Bone marrow (tissue), 2 donors: ENCODE measurements at regions not wholly inside any gene's neighbourhood (a gene's known extent, or its start where the extent isn't known, plus 50 kb on each side); places are given as distances from the start of the nearest gene placed in this dataset.

Source experiments
- DNase-seq, 2 donors: peaks; one replicate each; lab custom pipeline; 2025; lab: John Stamatoyannopoulos, UW

- no peak for DNase-seq
Observed at GRCh38 chr11:129324533-129325175, 51.0 kb upstream of the BARX2 start.

GRCh38 chr11:129323896-129324502, 51.6 kb upstream of the BARX2 start:
- no peak for DNase-seq

- DNase-seq = no peak
Observed at GRCh38 chr11:129322941-129323340, 52.7 kb upstream of the BARX2 start.

GRCh38 chr11:129321076-129321475, 54.6 kb upstream of the BARX2 start:
- DNase-seq = no peak

GRCh38 chr11:129320494-129320893, 55.2 kb upstream of the BARX2 start:
- DNase-seq = no peak

- DNase-seq = no peak
Observed at GRCh38 chr11:129319751-129320150, 55.9 kb upstream of the BARX2 start.

- DNase-seq = no peak
Observed at GRCh38 chr11:129319201-129319600, 56.4 kb upstream of the BARX2 start.

- DNase-seq = no peak
Observed at GRCh38 chr11:129317571-129317970, 58.1 kb upstream of the BARX2 start.

- DNase-seq = no peak
Observed at GRCh38 chr11:129316781-129317180, 58.9 kb upstream of the BARX2 start.

- DNase-seq = no peak
Observed at GRCh38 chr11:129315781-129316579, 59.7 kb upstream of the BARX2 start.

- no peak for DNase-seq
Observed at GRCh38 chr11:129314371-129314770, 61.3 kb upstream of the BARX2 start.

- no peak for DNase-seq
Observed at GRCh38 chr11:129313541-129314297, 61.9 kb upstream of the BARX2 start.

- DNase-seq = no peak
Observed at GRCh38 chr11:129312730-129313503, 62.7 kb upstream of the BARX2 start.

GRCh38 chr11:129308241-129308865, 67.3 kb upstream of the BARX2 start:
- DNase-seq = no peak

- no peak for DNase-seq
Observed at GRCh38 chr11:129307162-129307561, 68.5 kb upstream of the BARX2 start.

- no peak for DNase-seq
Observed at GRCh38 chr11:129302386-129303101, 73.1 kb upstream of the BARX2 start.

- DNase-seq = no peak
Observed at GRCh38 chr11:129300099-129300498, 75.5 kb upstream of the BARX2 start.

GRCh38 chr11:129298988-129299387, 76.7 kb upstream of the BARX2 start:
- DNase-seq = no peak

GRCh38 chr11:129295746-129296145, 79.9 kb upstream of the BARX2 start:
- DNase-seq = no peak

- no peak for DNase-seq
Observed at GRCh38 chr11:129292771-129293170, 82.9 kb upstream of the BARX2 start.

- no peak for DNase-seq
Observed at GRCh38 chr11:129292092-129292491, 83.6 kb upstream of the BARX2 start.
